A549 (cell line): ENCODE measurements at regions not wholly inside any gene's neighbourhood (a gene's known extent, or its start where the extent isn't known, plus 50 kb on each side); places are given as distances from the start of the nearest gene placed in this dataset.

Experiments
- ATAC-seq, 2 experiments: fragments of 200-7000 bp in 1 of 2; fragments of >200 bp in 1 of 2; cut with Nextera tagmentation in 1 of 2; cut with Tn5 transposase in 1 of 2; 3 replicates each; pipeline versions ENCODE4 v1.8.0 to v1.9.1; 2018 to 2020; ENCODE audit warnings: mild to moderate bottlenecking in 1 of 2, moderate library complexity in 1 of 2
- CTCF ChIA-PET: fragments of 300-600 bp; sonication (Branson Sonifier 250); formaldehyde crosslinking; extraction: SDS; loops from one replicate; lab custom pipeline; 2021; ENCODE audit warnings: antibody characterized with exemption, inconsistent platforms; lab: Yijun Ruan, JAX
- POLR2A ChIA-PET: fragments of 350-600 bp; formaldehyde crosslinking; extraction: SDS; loops from one replicate; lab custom pipeline; 2021; ENCODE audit warnings: antibody characterized with exemption, inconsistent platforms; lab: Yijun Ruan, JAX
- DNase-seq, 2 experiments: peaks; one replicate each; pipeline versions ENCODE4 v3.0.0 to v3.0.0-alpha.2; 2011 to 2016; ENCODE audit warnings: low read depth in 1 of 2, low spot score in 1 of 2
- FAIRE-seq: peaks from 2 replicates; lab custom pipeline; 2011; peaks lifted over from hg19 to GRCh38; lab: Jason Lieb, UNC
- H3K27ac ChIP-seq, 2 experiments: fragments of >200 bp; sonication (Bioruptor Twin); formaldehyde crosslinking; 3 replicates each; pipeline ENCODE4 v1.5.1; 2016 to 2017
- H3K4me1 ChIP-seq: fragments of >200 bp; sonication (Bioruptor Twin); formaldehyde crosslinking; 3 replicates; pipeline ENCODE4 v1.6.1; 2016
- H3K4me2 ChIP-seq: fragments of >200 bp; sonication (Bioruptor Twin); formaldehyde crosslinking; 3 replicates; pipeline ENCODE4 v1.6.1; 2016
- H3K4me3 ChIP-seq: fragments of >200 bp; sonication (Bioruptor Twin); formaldehyde crosslinking; 3 replicates; pipeline ENCODE4 v1.5.1; 2016
- H3K9me3 ChIP-seq: fragments of >200 bp; sonication (Bioruptor Twin); formaldehyde crosslinking; 3 replicates; pipeline ENCODE4 v1.6.1; 2016
- CBX8 ChIP-seq: fragments of 200-600 bp; sonication (generic); IDR thresholded peaks from 2 replicates; pipeline ENCODE4 v1.6.1; 2016
- FOSB ChIP-seq: fragments of 250-450 bp; sonication (Bioruptor Pico); IDR thresholded peaks from 2 replicates; pipeline ENCODE4 v1.5.0; 2020; ENCODE audit warnings: mild to moderate bottlenecking, moderate library complexity
- FOXS1 ChIP-seq: fragments of 250-450 bp; sonication (Bioruptor Pico); IDR thresholded peaks from 2 replicates; pipeline ENCODE4 v1.5.0; 2020; ENCODE audit warnings: mild to moderate bottlenecking, moderate library complexity
- GATA3 ChIP-seq: IDR thresholded peaks from 2 replicates; pipeline ENCODE4 v1.6.1; 2012; ENCODE audit warnings: borderline replicate concordance
- POLR2A ChIP-seq: IDR thresholded peaks from 2 replicates; pipeline ENCODE4 v1.6.1; 2012; ENCODE audit warnings: mild to moderate bottlenecking, low read length
- POLR2AphosphoS2 ChIP-seq: conservative IDR thresholded peaks from 2 replicates; pipeline ENCODE4 v1.6.1; 2012; ENCODE audit warnings: low read length, improper control_type of control experiment, inconsistent platforms
- RAD21 ChIP-seq, 2 experiments: fragments of >200 bp in 1 of 2; sonication (Bioruptor Twin) in 1 of 2; formaldehyde crosslinking in 1 of 2; IDR thresholded peaks in 1 of 2; conservative IDR thresholded peaks in 1 of 2; 2 replicates in 1 of 2; 3 replicates in 1 of 2; pipeline ENCODE4 v1.6.1; 2012 to 2018; ENCODE audit warnings: inconsistent platforms in 1 of 2
- RCOR1 ChIP-seq: fragments of 150-350 bp; IDR thresholded peaks from 2 replicates; pipeline ENCODE4 v1.6.1; 2014; ENCODE audit warnings: antibody characterized with exemption, low read length, low read depth
- SMC3 ChIP-seq: fragments of >200 bp; sonication (Bioruptor Twin); formaldehyde crosslinking; IDR thresholded peaks from 3 replicates; pipeline ENCODE4 v1.6.1; 2018; ENCODE audit warnings: inconsistent platforms
- ZFP36 ChIP-seq: fragments of 450-650 bp; IDR thresholded peaks from 2 replicates; pipeline ENCODE4 v1.6.1; 2014; ENCODE audit warnings: borderline replicate concordance; ENCODE audit not compliant: partially characterized antibody
- ZNF302 ChIP-seq: fragments of 250-450 bp; sonication (Bioruptor Pico); IDR thresholded peaks from 2 replicates; pipeline ENCODE4 v1.9.0; 2021; ENCODE audit warnings: inconsistent platforms, mild to moderate bottlenecking, moderate library complexity
- WGBS: methylation state at CpG from one replicate; pipeline ENCODE4 v1.1.6; 2017; ENCODE audit errors: missing lambda C conversion rate; 5-methylcytosine and 5-hydroxymethylcytosine counted together
- TF ChIP-seq, protein P1 (sequence below): IDR thresholded peaks from 2 replicates; pipeline ENCODE4 v1.6.1; 2012
- TF ChIP-seq, protein P2 (sequence below): fragments of 150-350 bp; IDR thresholded peaks from 2 replicates; pipeline ENCODE4 v1.6.1; 2014; ENCODE audit warnings: low read depth, mild to moderate bottlenecking, low read length
- TF ChIP-seq, protein P3 (sequence below): fragments of 200-600 bp; sonication (generic); IDR thresholded peaks from 2 replicates; pipeline ENCODE4 v1.6.1; 2016; ENCODE audit warnings: antibody characterized with exemption, mild to moderate bottlenecking, moderate library complexity
- TF ChIP-seq, protein P4 (sequence below): fragments of >200 bp; sonication (Bioruptor Twin); formaldehyde crosslinking; IDR thresholded peaks from 3 replicates; pipeline ENCODE4 v1.5.1; 2016
- TF ChIP-seq, protein P5 (sequence below): fragments of 250-450 bp; sonication (Bioruptor Pico); IDR thresholded peaks from 2 replicates; pipeline ENCODE4 v1.5.0; 2020; ENCODE audit warnings: low read depth, mild to moderate bottlenecking, moderate library complexity
- TF ChIP-seq, protein P6 (sequence below): fragments of 250-450 bp; sonication (Bioruptor Pico); IDR thresholded peaks from 2 replicates; pipeline ENCODE4 v1.5.0; 2021; ENCODE audit warnings: mild to moderate bottlenecking, moderate library complexity, borderline replicate concordance

DNA sequence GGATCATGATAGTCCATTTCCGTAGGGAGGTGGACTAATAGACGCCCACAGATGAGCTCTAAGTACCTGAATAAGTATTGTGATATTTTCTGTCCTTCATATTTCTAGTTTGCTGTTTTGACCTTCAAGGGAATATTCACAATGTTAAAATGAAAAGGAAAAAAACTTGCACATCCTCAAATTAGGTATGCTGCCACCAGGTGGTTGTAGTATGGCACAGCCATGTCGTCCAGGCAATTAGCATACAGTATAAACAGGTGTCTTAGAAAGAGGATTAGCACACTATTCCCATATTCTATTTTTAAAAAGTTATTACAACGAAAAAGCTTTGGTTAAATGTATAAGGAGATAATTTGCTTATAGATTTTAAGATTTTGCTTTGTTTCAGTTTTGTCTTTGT lies 802.0 kb downstream of the RPA4 start:
- 6% methylated on average over 4 of the region's 4 CpGs for WGBS
- FAIRE-seq: peak; percentile 99
- CTCF ChIA-PET: interaction anchor here (0.8 to 2.9 kb wide), 10 partner anchors 14 to 937 kb away, joined by 3 to 7 read pairs (median 3); no protein-coding TSS in a partner anchor

DNA sequence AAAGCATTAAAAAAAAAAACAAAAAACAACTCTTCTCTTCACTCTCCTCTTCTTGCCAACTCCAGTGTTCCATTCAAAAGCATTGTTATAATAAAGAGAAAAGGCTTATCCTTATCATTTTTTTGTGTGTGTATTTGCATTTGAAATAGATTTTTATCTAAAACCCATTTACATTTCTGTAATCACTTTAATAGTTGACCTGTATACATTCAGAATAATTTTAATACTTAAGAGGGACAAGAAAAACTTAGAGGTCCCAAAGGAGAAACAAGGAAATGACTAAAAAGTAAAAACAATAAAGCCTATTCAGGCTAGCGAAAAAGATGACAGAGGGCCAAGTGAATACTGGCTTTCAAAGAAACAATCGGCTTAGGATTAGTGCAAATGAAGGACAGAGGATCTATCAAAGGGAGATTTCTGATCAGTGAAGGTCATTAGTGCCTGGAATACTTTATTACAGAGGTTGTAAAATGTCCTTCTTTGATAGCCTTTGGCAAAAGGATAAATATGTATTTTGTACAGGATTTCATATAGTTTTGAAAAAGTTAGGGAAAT lies 808.3 kb downstream of the RPA4 start:
- CTCF ChIA-PET: no interaction called here
- POLR2A ChIA-PET: interaction anchor here (0.6 kb wide), 1 partner anchor 54 kb away, joined by 4 read pairs; no protein-coding TSS in a partner anchor
- Histone ChIP-seq H3K4me2 (no peak overlapping the region), H3K27ac (no peak overlapping the region), H3K4me1 (no peaks in the 10 kb centered on the region), H3K4me3 (no peak overlapping the region), H3K9me3 (no peaks in the 10 kb centered on the region)
- ATAC-seq: no peak
- no peak for DNase-seq
- FAIRE-seq: no peak
- 41% methylated on average over 2 of the region's 2 CpGs for WGBS
- TF ChIP-seq FOSB (CRISPR knock-in tag): no peak
- TF ChIP-seq, protein P1, sequence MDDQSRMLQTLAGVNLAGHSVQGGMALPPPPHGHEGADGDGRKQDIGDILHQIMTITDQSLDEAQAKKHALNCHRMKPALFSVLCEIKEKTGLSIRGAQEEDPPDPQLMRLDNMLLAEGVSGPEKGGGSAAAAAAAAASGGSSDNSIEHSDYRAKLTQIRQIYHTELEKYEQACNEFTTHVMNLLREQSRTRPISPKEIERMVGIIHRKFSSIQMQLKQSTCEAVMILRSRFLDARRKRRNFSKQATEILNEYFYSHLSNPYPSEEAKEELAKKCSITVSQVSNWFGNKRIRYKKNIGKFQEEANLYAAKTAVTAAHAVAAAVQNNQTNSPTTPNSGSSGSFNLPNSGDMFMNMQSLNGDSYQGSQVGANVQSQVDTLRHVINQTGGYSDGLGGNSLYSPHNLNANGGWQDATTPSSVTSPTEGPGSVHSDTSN: no peak
- TF ChIP-seq, protein P2, sequence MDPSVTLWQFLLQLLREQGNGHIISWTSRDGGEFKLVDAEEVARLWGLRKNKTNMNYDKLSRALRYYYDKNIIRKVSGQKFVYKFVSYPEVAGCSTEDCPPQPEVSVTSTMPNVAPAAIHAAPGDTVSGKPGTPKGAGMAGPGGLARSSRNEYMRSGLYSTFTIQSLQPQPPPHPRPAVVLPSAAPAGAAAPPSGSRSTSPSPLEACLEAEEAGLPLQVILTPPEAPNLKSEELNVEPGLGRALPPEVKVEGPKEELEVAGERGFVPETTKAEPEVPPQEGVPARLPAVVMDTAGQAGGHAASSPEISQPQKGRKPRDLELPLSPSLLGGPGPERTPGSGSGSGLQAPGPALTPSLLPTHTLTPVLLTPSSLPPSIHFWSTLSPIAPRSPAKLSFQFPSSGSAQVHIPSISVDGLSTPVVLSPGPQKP: no peak
- TF ChIP-seq POLR2AphosphoS2: no peak
- TF ChIP-seq, protein P3, sequence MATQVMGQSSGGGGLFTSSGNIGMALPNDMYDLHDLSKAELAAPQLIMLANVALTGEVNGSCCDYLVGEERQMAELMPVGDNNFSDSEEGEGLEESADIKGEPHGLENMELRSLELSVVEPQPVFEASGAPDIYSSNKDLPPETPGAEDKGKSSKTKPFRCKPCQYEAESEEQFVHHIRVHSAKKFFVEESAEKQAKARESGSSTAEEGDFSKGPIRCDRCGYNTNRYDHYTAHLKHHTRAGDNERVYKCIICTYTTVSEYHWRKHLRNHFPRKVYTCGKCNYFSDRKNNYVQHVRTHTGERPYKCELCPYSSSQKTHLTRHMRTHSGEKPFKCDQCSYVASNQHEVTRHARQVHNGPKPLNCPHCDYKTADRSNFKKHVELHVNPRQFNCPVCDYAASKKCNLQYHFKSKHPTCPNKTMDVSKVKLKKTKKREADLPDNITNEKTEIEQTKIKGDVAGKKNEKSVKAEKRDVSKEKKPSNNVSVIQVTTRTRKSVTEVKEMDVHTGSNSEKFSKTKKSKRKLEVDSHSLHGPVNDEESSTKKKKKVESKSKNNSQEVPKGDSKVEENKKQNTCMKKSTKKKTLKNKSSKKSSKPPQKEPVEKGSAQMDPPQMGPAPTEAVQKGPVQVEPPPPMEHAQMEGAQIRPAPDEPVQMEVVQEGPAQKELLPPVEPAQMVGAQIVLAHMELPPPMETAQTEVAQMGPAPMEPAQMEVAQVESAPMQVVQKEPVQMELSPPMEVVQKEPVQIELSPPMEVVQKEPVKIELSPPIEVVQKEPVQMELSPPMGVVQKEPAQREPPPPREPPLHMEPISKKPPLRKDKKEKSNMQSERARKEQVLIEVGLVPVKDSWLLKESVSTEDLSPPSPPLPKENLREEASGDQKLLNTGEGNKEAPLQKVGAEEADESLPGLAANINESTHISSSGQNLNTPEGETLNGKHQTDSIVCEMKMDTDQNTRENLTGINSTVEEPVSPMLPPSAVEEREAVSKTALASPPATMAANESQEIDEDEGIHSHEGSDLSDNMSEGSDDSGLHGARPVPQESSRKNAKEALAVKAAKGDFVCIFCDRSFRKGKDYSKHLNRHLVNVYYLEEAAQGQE: no peak
- TF ChIP-seq SMC3: no peak
- TF ChIP-seq FOXS1 (CRISPR knock-in tag): no peak
- no peak for TF ChIP-seq POLR2A

More for the DNA sequence above, 802.0 kb downstream of the RPA4 start:
- POLR2A ChIA-PET: interaction anchor here (0.6 kb wide), 1 partner anchor 822 kb away, joined by 4 read pairs; no protein-coding TSS in a partner anchor
- ATAC-seq: peak in 1 of 2 experiments; percentile 62; a peak in 3 of 6 replicates
- TF ChIP-seq SMC3 (peak; percentile 73), GATA3 (no peak), ZNF302 (CRISPR knock-in tag) (no peak), RAD21 (conservative IDR thresholded peaks at IDR 0.05 in 1 of 2, IDR thresholded peaks at IDR 0.05 in 1 of 2) (peak; percentile 56 to 59; a peak in 4 of 5 replicates), RCOR1 (no peak), CBX8 (no peak), ZFP36 (no peak)
- TF ChIP-seq, protein P4, sequence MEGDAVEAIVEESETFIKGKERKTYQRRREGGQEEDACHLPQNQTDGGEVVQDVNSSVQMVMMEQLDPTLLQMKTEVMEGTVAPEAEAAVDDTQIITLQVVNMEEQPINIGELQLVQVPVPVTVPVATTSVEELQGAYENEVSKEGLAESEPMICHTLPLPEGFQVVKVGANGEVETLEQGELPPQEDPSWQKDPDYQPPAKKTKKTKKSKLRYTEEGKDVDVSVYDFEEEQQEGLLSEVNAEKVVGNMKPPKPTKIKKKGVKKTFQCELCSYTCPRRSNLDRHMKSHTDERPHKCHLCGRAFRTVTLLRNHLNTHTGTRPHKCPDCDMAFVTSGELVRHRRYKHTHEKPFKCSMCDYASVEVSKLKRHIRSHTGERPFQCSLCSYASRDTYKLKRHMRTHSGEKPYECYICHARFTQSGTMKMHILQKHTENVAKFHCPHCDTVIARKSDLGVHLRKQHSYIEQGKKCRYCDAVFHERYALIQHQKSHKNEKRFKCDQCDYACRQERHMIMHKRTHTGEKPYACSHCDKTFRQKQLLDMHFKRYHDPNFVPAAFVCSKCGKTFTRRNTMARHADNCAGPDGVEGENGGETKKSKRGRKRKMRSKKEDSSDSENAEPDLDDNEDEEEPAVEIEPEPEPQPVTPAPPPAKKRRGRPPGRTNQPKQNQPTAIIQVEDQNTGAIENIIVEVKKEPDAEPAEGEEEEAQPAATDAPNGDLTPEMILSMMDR: peak; percentile 59
- TF ChIP-seq, protein P5, sequence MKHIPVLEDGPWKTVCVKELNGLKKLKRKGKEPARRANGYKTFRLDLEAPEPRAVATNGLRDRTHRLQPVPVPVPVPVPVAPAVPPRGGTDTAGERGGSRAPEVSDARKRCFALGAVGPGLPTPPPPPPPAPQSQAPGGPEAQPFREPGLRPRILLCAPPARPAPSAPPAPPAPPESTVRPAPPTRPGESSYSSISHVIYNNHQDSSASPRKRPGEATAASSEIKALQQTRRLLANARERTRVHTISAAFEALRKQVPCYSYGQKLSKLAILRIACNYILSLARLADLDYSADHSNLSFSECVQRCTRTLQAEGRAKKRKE (CRISPR knock-in tag): no peak
- TF ChIP-seq, protein P3: no peak
- TF ChIP-seq, protein P6, sequence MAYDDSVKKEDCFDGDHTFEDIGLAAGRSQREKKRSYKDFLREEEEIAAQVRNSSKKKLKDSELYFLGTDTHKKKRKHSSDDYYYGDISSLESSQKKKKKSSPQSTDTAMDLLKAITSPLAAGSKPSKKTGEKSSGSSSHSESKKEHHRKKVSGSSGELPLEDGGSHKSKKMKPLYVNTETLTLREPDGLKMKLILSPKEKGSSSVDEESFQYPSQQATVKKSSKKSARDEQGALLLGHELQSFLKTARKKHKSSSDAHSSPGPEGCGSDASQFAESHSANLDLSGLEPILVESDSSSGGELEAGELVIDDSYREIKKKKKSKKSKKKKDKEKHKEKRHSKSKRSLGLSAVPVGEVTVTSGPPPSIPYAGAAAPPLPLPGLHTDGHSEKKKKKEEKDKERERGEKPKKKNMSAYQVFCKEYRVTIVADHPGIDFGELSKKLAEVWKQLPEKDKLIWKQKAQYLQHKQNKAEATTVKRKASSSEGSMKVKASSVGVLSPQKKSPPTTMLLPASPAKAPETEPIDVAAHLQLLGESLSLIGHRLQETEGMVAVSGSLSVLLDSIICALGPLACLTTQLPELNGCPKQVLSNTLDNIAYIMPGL (CRISPR knock-in tag): no peak
- Histone ChIP-seq H3K4me3 (no peak overlapping the region), H3K27ac (no peak overlapping the region), H3K9me3 (no peaks in the 10 kb centered on the region), H3K4me1 (no peaks in the 10 kb centered on the region), H3K4me2 (no peak overlapping the region)
- DNase-seq: peak; percentile 9 to 39
